Activated CD4-positive, alpha-beta T cell treated with anti-CD3 and anti-CD28 coated beads for 36 hours (primary cell): ENCODE measurements at regions not wholly inside any gene's neighbourhood (a gene's known extent, or its start where the extent isn't known, plus 50 kb on each side); places are given as distances from the start of the nearest gene placed in this dataset.

ENCODE experiments used
- ATAC-seq: fragments of 200-7000 bp; cut with Tn5 transposase; one replicate; pipeline ENCODE4 v1.10.0; 2021; ENCODE audit warnings: mild to moderate bottlenecking, moderate library complexity
- CTCF ChIA-PET: fragments of 350-600 bp; sonication (Branson Sonifier 250); formaldehyde crosslinking; loops from one replicate; lab custom pipeline; 2021; ENCODE audit warnings: antibody characterized with exemption; lab: Charles Lee
- POLR2A ChIA-PET: fragments of 350-600 bp; sonication (Branson Sonifier 250); formaldehyde crosslinking; loops from one replicate; lab custom pipeline; 2021; ENCODE audit warnings: antibody characterized with exemption, inconsistent platforms; lab: Charles Lee
- DNase-seq: peaks from one replicate; pipeline ENCODE4 v3.0.0-alpha.2; 2020
- H3K27ac Mint-ChIP-seq: one replicate; pipeline ENCODE4 v1.8.0; 2021; ENCODE audit warnings: mixed read lengths
- H3K27me3 Mint-ChIP-seq: one replicate; pipeline ENCODE4 v1.8.0; 2021; ENCODE audit warnings: mixed read lengths
- H3K36me3 Mint-ChIP-seq: one replicate; pipeline ENCODE4 v1.8.0; 2021; ENCODE audit warnings: low read depth, mixed read lengths
- H3K4me1 Mint-ChIP-seq: one replicate; pipeline ENCODE4 v1.8.0; 2021; ENCODE audit warnings: mixed read lengths
- H3K4me3 Mint-ChIP-seq: one replicate; pipeline ENCODE4 v1.8.0; 2021; ENCODE audit warnings: mild to moderate bottlenecking, moderate library complexity, mixed read lengths
- H3K9me3 Mint-ChIP-seq: one replicate; pipeline ENCODE4 v1.8.0; 2021; ENCODE audit warnings: low read depth, mixed read lengths
- intact Hi-C, 2 experiments: fragments of 100-400 bp; cut with DNase I in 1 of 2; cut with micrococcal nuclease in 1 of 2; formaldehyde crosslinking; loops; one replicate each; pipeline versions ENCODE4 v1.14.2 to v1.15.1; 2022 to 2024; cut with DNase I, micrococcal nuclease

GRCh38 chr1:244316986-244317655 lies 134.6 kb downstream of the ADSS2 start:
- no peaks in the 10 kb centered on the region for H3K27me3 Mint-ChIP-seq
- ChIA-PET CTCF (no interaction called here), POLR2A (interaction anchor here (0.6 kb wide), 2 partner anchors 337 to 457 kb away, joined by 3 to 9 read pairs; no protein-coding TSS in a partner anchor)
- no peak overlapping the region for H3K27ac Mint-ChIP-seq
- H3K36me3 Mint-ChIP-seq, result peaks cover 8% of the 10 kb centered on the region
- H3K4me3 Mint-ChIP-seq, result no peak overlapping the region
- peaks cover 13% of the 10 kb centered on the region for H3K4me1 Mint-ChIP-seq
- intact Hi-C loops, result no loop called here
- DNase-seq (no peak), ATAC-seq (no peak)
- H3K9me3 Mint-ChIP-seq, result no peaks in the 10 kb centered on the region

GRCh38 chr1:244318078-244318477 lies 133.6 kb downstream of the ADSS2 start:
- no peak overlapping the region for H3K27ac Mint-ChIP-seq
- ChIA-PET POLR2A (interaction anchor here (0.6 kb wide), 1 partner anchor 336 kb away, joined by 9 read pairs; no protein-coding TSS in a partner anchor), CTCF (no interaction called here)
- H3K4me3 Mint-ChIP-seq, result no peak overlapping the region
- H3K9me3 Mint-ChIP-seq, result no peaks in the 10 kb centered on the region
- H3K4me1 Mint-ChIP-seq, result peaks cover 21% of the 10 kb centered on the region
- intact Hi-C loops, result loop anchor here in 1 of 2 experiments (2.0 kb wide), 1 partner anchor 37 kb away; no protein-coding TSS in a partner anchor
- no peaks in the 10 kb centered on the region for H3K27me3 Mint-ChIP-seq
- DNase-seq (no peak), ATAC-seq (no peak)
- H3K36me3 Mint-ChIP-seq, result peaks cover 8% of the 10 kb centered on the region

- ATAC-seq, result no peak
- ChIA-PET CTCF (no interaction called here), POLR2A (no interaction called here)
- H3K36me3 Mint-ChIP-seq, result peaks cover 5% of the 10 kb centered on the region
- intact Hi-C loops, result loop anchor here in 1 of 2 experiments (2.0 kb wide), 1 partner anchor 36 kb away; no protein-coding TSS in a partner anchor
- H3K27ac Mint-ChIP-seq, result no peak overlapping the region
- no peaks in the 10 kb centered on the region for H3K9me3 Mint-ChIP-seq
- H3K4me1 Mint-ChIP-seq, result peaks cover 24% of the 10 kb centered on the region
- H3K27me3 Mint-ChIP-seq, result no peaks in the 10 kb centered on the region
- H3K4me3 Mint-ChIP-seq, result no peak overlapping the region
- DNase-seq, result no peak
These were observed 133.2 kb downstream of the ADSS2 start for GRCh38 chr1:244318512-244318911.

GRCh38 chr1:244319283-244320132 lies 132.2 kb downstream of the ADSS2 start:
- peak; percentile 78 for DNase-seq
- peak; percentile 94 for ATAC-seq
- no peaks in the 10 kb centered on the region for H3K9me3 Mint-ChIP-seq
- H3K27ac Mint-ChIP-seq, result peak overlapping the region; percentile 66
- H3K36me3 Mint-ChIP-seq, result peaks cover 2% of the 10 kb centered on the region
- peak overlapping the region; percentile 31 for H3K4me3 Mint-ChIP-seq
- CTCF ChIA-PET, result no interaction called here
- POLR2A ChIA-PET, result interaction anchor here (0.7 kb wide), 1 partner anchor 1064 kb away, joined by 3 read pairs; the partner anchor contains the start of gene SDCCAG8
- H3K27me3 Mint-ChIP-seq, result no peaks in the 10 kb centered on the region
- intact Hi-C loops, result loop anchor here in 1 of 2 experiments (2.0 to 5.0 kb wide), 2 partner anchors 35 to 133 kb away; partner anchors contain the start of gene ADSS2
- peaks cover 25% of the 10 kb centered on the region for H3K4me1 Mint-ChIP-seq

GRCh38 chr1:244322181-244322580 lies 129.5 kb downstream of the ADSS2 start:
- POLR2A ChIA-PET, result interaction anchor here (0.6 kb wide), 1 partner anchor 36 kb away, joined by 4 read pairs; no protein-coding TSS in a partner anchor
- Mint-ChIP-seq H3K27ac (peak overlapping the region; percentile 61), H3K36me3 (peaks cover 2% of the 10 kb centered on the region), H3K27me3 (no peaks in the 10 kb centered on the region), H3K4me3 (no peak overlapping the region), H3K9me3 (no peaks in the 10 kb centered on the region), H3K4me1 (peaks cover 36% of the 10 kb centered on the region)
- no peak for DNase-seq
- intact Hi-C loops, result loop anchor here in 1 of 2 experiments (5.0 kb wide), 1 partner anchor 130 kb away; the partner anchor contains the start of gene ADSS2
- ATAC-seq, result no peak
- CTCF ChIA-PET, result no interaction called here

- ChIA-PET CTCF (no interaction called here), POLR2A (interaction anchor here (0.6 kb wide), 1 partner anchor 37 kb away, joined by 4 read pairs; no protein-coding TSS in a partner anchor)
- Mint-ChIP-seq H3K9me3 (no peaks in the 10 kb centered on the region), H3K36me3 (peaks cover 2% of the 10 kb centered on the region), H3K27me3 (no peaks in the 10 kb centered on the region), H3K27ac (peak overlapping the region; percentile 78), H3K4me1 (peaks cover 36% of the 10 kb centered on the region), H3K4me3 (peak overlapping the region; percentile 74)
- ATAC-seq, result peak; percentile 36
- intact Hi-C loops, result loop anchor here (1.0 to 5.0 kb wide), 2 partner anchors 129 to 275 kb away; partner anchors contain the start of gene ADSS2 (in 1 of the 2)
- DNase-seq, result peak; percentile 55
These were observed 128.8 kb downstream of the ADSS2 start for GRCh38 chr1:244322791-244323521.

GRCh38 chr1:244324176-244324883 lies 127.4 kb downstream of the ADSS2 start:
- Mint-ChIP-seq H3K36me3 (peaks cover 3% of the 10 kb centered on the region), H3K27ac (peak overlapping the region; percentile 88), H3K4me1 (peaks cover 32% of the 10 kb centered on the region), H3K9me3 (peaks cover 6% of the 10 kb centered on the region), H3K4me3 (peak overlapping the region; percentile 74), H3K27me3 (no peaks in the 10 kb centered on the region)
- POLR2A ChIA-PET, result no interaction called here
- DNase-seq, result no peak
- no peak for ATAC-seq
- intact Hi-C loops, result loop anchor here (2.0 to 5.0 kb wide), 2 partner anchors 126 to 128 kb away; partner anchors contain the start of gene ADSS2 (in 2 of the 2)
- CTCF ChIA-PET, result interaction anchor here (0.6 to 1.5 kb wide), 5 partner anchors 11 to 1040 kb away, joined by 3 to 4 read pairs (median 3); no protein-coding TSS in a partner anchor

- CTCF ChIA-PET, result interaction anchor here (0.9 to 1.5 kb wide), 3 partner anchors 22 to 349 kb away, joined by 3 to 4 read pairs (median 3); no protein-coding TSS in a partner anchor
- Mint-ChIP-seq H3K36me3 (peaks cover 2% of the 10 kb centered on the region), H3K27me3 (no peaks in the 10 kb centered on the region), H3K4me1 (peaks cover 24% of the 10 kb centered on the region), H3K4me3 (peak overlapping the region; percentile 74), H3K27ac (peak overlapping the region; percentile 88), H3K9me3 (peaks cover 6% of the 10 kb centered on the region)
- POLR2A ChIA-PET, result no interaction called here
- ATAC-seq, result peak; percentile 87
- intact Hi-C loops, result loop anchor here (1.0 to 2.0 kb wide), 2 partner anchors 22 to 126 kb away; partner anchors contain the start of gene ADSS2 (in 1 of the 2)
- DNase-seq, result peak; percentile 39
These were observed 126.5 kb downstream of the ADSS2 start for GRCh38 chr1:244325056-244325758.

GRCh38 chr1:244326757-244327156 lies 125.0 kb downstream of the ADSS2 start:
- H3K4me3 Mint-ChIP-seq, result no peak overlapping the region
- no peak overlapping the region for H3K27ac Mint-ChIP-seq
- H3K9me3 Mint-ChIP-seq, result peaks cover 6% of the 10 kb centered on the region
- intact Hi-C loops, result loop anchor here in 1 of 2 experiments (2.0 kb wide), 1 partner anchor 24 kb away; no protein-coding TSS in a partner anchor
- CTCF ChIA-PET, result no interaction called here
- peaks cover 23% of the 10 kb centered on the region for H3K4me1 Mint-ChIP-seq
- H3K27me3 Mint-ChIP-seq, result no peaks in the 10 kb centered on the region
- ATAC-seq (no peak), DNase-seq (no peak)
- POLR2A ChIA-PET, result no interaction called here
- H3K36me3 Mint-ChIP-seq, result peaks cover 2% of the 10 kb centered on the region
